ENCODE measurements at regions not wholly inside any gene's neighbourhood (a gene's known extent, or its start where the extent isn't known, plus 50 kb on each side); places are given as distances from the start of the nearest gene placed in this dataset.

- 71 to 88% (median 78%) methylated on average over 7 of the region's 7 CpGs for WGBS, 4 donors
- no peaks in the 10 kb centered on the region for H3K36me3 ChIP-seq
- no peak overlapping the region for H3K27ac ChIP-seq
- DNase-seq (no peak), ATAC-seq (no peak)
- no peak for TF ChIP-seq POLR2A (IDR thresholded peaks at IDR 0.05)
- TF ChIP-seq, protein P1, sequence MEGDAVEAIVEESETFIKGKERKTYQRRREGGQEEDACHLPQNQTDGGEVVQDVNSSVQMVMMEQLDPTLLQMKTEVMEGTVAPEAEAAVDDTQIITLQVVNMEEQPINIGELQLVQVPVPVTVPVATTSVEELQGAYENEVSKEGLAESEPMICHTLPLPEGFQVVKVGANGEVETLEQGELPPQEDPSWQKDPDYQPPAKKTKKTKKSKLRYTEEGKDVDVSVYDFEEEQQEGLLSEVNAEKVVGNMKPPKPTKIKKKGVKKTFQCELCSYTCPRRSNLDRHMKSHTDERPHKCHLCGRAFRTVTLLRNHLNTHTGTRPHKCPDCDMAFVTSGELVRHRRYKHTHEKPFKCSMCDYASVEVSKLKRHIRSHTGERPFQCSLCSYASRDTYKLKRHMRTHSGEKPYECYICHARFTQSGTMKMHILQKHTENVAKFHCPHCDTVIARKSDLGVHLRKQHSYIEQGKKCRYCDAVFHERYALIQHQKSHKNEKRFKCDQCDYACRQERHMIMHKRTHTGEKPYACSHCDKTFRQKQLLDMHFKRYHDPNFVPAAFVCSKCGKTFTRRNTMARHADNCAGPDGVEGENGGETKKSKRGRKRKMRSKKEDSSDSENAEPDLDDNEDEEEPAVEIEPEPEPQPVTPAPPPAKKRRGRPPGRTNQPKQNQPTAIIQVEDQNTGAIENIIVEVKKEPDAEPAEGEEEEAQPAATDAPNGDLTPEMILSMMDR (IDR thresholded peaks at IDR 0.05) = no peak
- H3K4me1 ChIP-seq = no peaks in the 10 kb centered on the region
- H3K4me3 ChIP-seq = no peak overlapping the region
- H3K27me3 ChIP-seq = peaks cover 0 to 12% (median 0%) of the 10 kb centered on the region in 9 donors
- intact Hi-C loops (cut with DNase I) = no loop called here
- H3K9me3 ChIP-seq = no peaks in the 10 kb centered on the region
Observed at GRCh38 chr18:78402966-78403365, 576.7 kb upstream of the SALL3 start.

DNA sequence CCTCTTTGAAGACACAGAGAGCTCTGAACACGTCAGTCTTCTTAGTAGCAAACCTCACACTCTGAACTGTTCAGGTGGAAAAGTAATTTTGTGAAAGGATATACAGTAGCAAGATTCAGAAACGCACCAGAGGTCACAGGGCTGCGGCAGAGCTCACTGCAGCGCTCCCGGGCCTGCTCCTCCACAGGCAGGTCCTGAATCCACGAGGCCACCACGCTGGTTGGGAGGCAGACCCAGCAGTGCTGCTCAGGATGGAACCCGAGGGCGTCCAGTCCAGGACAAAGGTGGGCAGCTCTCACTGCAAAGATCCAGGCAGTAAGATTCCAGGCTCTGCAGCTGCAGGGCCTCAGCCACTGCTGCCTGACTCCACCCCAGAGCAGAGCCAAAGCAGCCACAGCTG is 576.2 kb upstream of the SALL3 start:
- TF ChIP-seq, protein P1 (IDR thresholded peaks at IDR 0.05) = no peak
- TF ChIP-seq POLR2A (IDR thresholded peaks at IDR 0.05) = no peak
- peaks cover 0 to 12% (median 0%) of the 10 kb centered on the region in 9 donors for H3K27me3 ChIP-seq
- WGBS, 4 donors = 71 to 89% (median 76%) methylated on average over 1 to 9 of the region's 9 CpGs
- intact Hi-C loops (cut with DNase I) = no loop called here
- H3K4me3 ChIP-seq = no peak overlapping the region
- no peaks in the 10 kb centered on the region for H3K9me3 ChIP-seq
- no peak for DNase-seq
- ATAC-seq = no peak
- no peaks in the 10 kb centered on the region for H3K4me1 ChIP-seq
- H3K27ac ChIP-seq = no peak overlapping the region
- H3K36me3 ChIP-seq = no peaks in the 10 kb centered on the region

DNA sequence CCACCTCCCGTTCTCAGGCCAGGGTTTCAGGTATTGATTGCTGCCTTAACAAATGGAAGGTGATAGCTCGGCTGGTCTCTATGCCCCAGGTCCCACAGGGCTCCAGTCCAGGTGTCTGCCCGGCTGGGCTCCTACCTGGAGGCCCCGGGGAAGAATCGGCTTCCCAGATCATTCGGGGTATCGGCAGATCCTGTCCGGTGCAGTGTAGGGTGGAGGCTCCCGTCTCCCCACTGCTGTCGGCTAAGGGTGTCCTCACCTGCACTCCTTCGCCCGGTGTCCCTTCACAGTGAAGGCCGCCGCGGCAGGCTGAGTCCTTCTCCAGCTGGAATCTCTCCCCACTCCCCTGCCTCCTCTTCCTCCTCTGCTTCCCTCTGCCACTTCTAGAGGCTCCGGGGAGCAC is 573.9 kb upstream of the SALL3 start:
- intact Hi-C loops (cut with DNase I) = no loop called here
- no peak for TF ChIP-seq POLR2A (IDR thresholded peaks at IDR 0.05)
- TF ChIP-seq, protein P1 (IDR thresholded peaks at IDR 0.05) = no peak
- WGBS, 4 donors = 82 to 92% (median 89%) methylated on average over 13 to 16 of the region's 16 CpGs
- ATAC-seq = no peak
- Histone ChIP-seq H3K9me3 (no peaks in the 10 kb centered on the region), H3K4me1 (no peaks in the 10 kb centered on the region), H3K27me3 (peaks cover 0 to 7% (median 0%) of the 10 kb centered on the region in 9 donors), H3K27ac (no peak overlapping the region), H3K4me3 (no peak overlapping the region), H3K36me3 (no peaks in the 10 kb centered on the region)
- DNase-seq = no peak

- 71 to 76% (median 74%) methylated on average over 16 of the region's 16 CpGs for WGBS, 4 donors
- intact Hi-C loops (cut with DNase I) = no loop called here
- H3K4me1 ChIP-seq = no peaks in the 10 kb centered on the region
- TF ChIP-seq, protein P1 (IDR thresholded peaks at IDR 0.05) = no peak
- TF ChIP-seq POLR2A (IDR thresholded peaks at IDR 0.05) = no peak
- ATAC-seq = no peak
- H3K27ac ChIP-seq = no peak overlapping the region
- peaks cover 0 to 7% (median 0%) of the 10 kb centered on the region in 9 donors for H3K27me3 ChIP-seq
- no peak for DNase-seq
- H3K9me3 ChIP-seq = no peaks in the 10 kb centered on the region
- H3K4me3 ChIP-seq = no peak overlapping the region
- H3K36me3 ChIP-seq = no peaks in the 10 kb centered on the region
Observed at GRCh38 chr18:78406743-78407465, 572.7 kb upstream of the SALL3 start.

All from heart left ventricle (tissue), 16 donors.